ENCODE measurements at regions not wholly inside any gene's neighbourhood (a gene's known extent, or its start where the extent isn't known, plus 50 kb on each side); places are given as distances from the start of the nearest gene placed in this dataset.

DNA sequence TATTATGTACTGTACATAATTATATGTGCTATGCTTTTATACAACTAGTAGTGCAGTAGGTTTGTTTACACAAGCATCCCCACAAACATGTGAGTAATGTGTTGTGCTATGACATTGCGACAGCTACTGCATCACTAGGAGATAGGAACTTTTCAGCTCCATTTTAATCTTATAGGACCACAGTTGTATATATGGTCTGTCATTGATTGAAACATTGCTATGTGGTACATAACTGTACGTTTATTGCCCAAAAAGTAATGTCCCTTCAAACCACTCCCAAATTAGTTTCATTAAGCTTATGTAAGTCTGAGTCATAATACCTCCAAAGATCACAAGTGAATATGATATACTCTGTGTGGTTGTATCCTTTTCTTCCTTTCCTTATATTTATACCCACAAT lies 183.2 kb upstream of the POT1 start:
- TF ChIP-seq MAFK (IDR thresholded peaks at IDR 0.05; ENCODE audit: partially characterized antibody) (no peak), CHD4 (IDR thresholded peaks at IDR 0.05; ENCODE audit: borderline replicate concordance) (no peak), TP53 (CRISPR knock-in tag; IDR thresholded peaks at IDR 0.05) (no peak), REST (IDR thresholded peaks at IDR 0.05) (no peak), RAD21 (conservative IDR thresholded peaks at IDR 0.05 in 1 of 2, IDR thresholded peaks at IDR 0.05 in 1 of 2) (no peak)
- TF ChIP-seq, protein P1, sequence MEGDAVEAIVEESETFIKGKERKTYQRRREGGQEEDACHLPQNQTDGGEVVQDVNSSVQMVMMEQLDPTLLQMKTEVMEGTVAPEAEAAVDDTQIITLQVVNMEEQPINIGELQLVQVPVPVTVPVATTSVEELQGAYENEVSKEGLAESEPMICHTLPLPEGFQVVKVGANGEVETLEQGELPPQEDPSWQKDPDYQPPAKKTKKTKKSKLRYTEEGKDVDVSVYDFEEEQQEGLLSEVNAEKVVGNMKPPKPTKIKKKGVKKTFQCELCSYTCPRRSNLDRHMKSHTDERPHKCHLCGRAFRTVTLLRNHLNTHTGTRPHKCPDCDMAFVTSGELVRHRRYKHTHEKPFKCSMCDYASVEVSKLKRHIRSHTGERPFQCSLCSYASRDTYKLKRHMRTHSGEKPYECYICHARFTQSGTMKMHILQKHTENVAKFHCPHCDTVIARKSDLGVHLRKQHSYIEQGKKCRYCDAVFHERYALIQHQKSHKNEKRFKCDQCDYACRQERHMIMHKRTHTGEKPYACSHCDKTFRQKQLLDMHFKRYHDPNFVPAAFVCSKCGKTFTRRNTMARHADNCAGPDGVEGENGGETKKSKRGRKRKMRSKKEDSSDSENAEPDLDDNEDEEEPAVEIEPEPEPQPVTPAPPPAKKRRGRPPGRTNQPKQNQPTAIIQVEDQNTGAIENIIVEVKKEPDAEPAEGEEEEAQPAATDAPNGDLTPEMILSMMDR (IDR thresholded peaks at IDR 0.05): no peak
